IMR-90 (cell line): ENCODE measurements at regions not wholly inside any gene's neighbourhood (a gene's known extent, or its start where the extent isn't known, plus 50 kb on each side); places are given as distances from the start of the nearest gene placed in this dataset.

Experiments used
- ATAC-seq: fragments of 200-7000 bp; cut with Tn5 transposase; 2 replicates; pipeline ENCODE4 v1.9.1; 2020; ENCODE audit warnings: low read depth, mild to moderate bottlenecking, moderate library complexity
- BruUV-seq: library from RNA; stranded (reverse); fragments of 400-500 nt; replicated peaks from 2 replicates; lab custom pipeline; 2021; lab: Mats Ljungman, UMichigan
- CTCF ChIA-PET: fragments of 300-600 bp; formaldehyde crosslinking; extraction: SDS; loops from one replicate; lab custom pipeline; 2021; ENCODE audit warnings: antibody characterized with exemption; lab: Yijun Ruan, JAX
- POLR2A ChIA-PET: fragments of 300-600 bp; sonication (Branson Sonifier 250); formaldehyde crosslinking; loops from one replicate; lab custom pipeline; 2022; ENCODE audit warnings: antibody characterized with exemption; ENCODE audit not compliant: unreplicated experiment; lab: Charles Lee
- DNase-seq: peaks from one replicate; pipeline ENCODE4 v3.0.0; 2013
- H2AFZ ChIP-seq: replicated peaks from 2 replicates; pipeline ENCODE3; 2013; ENCODE audit warnings: low read length, mild to moderate bottlenecking; ENCODE audit not compliant: poor library complexity
- H2AK5ac ChIP-seq: 2 replicates; pipeline ENCODE4 v1.6.1; 2013; ENCODE audit warnings: low read depth, low read length, inconsistent platforms
- H2AK9ac ChIP-seq: replicated peaks from 2 replicates; pipeline ENCODE3; 2013; ENCODE audit warnings: mild to moderate bottlenecking, low read depth, low read length, moderate library complexity; ENCODE audit not compliant: poor library complexity
- H2BK120ac ChIP-seq: 2 replicates; pipeline ENCODE4 v1.6.1; 2013; ENCODE audit warnings: low read depth, low read length, inconsistent platforms
- H2BK15ac ChIP-seq: 3 replicates; pipeline ENCODE4 v1.6.1; 2013; ENCODE audit warnings: low read depth, low read length, inconsistent platforms
- H2BK20ac ChIP-seq: 2 replicates; pipeline ENCODE4 v1.6.1; 2013; ENCODE audit warnings: low read depth, mild to moderate bottlenecking, inconsistent platforms, low read length, moderate library complexity
- H2BK5ac ChIP-seq: 2 replicates; pipeline ENCODE4 v1.6.1; 2013; ENCODE audit warnings: mild to moderate bottlenecking, low read depth, low read length, inconsistent platforms; ENCODE audit not compliant: poor library complexity, severe bottlenecking
- H3K14ac ChIP-seq: replicated peaks from 2 replicates; pipeline ENCODE4 v1.6.1; 2013; ENCODE audit warnings: low read depth, low read length, inconsistent platforms
- H3K18ac ChIP-seq: 2 replicates; pipeline ENCODE4 v1.6.1; 2013; ENCODE audit warnings: low read depth, low read length, control low read depth
- H3K23ac ChIP-seq: 2 replicates; pipeline ENCODE4 v1.6.1; 2013; ENCODE audit warnings: low read depth, low read length, inconsistent platforms
- H3K27ac ChIP-seq: 2 replicates; pipeline ENCODE4 v1.5.1; 2013; ENCODE audit warnings: mild to moderate bottlenecking, control low read depth, low read length; ENCODE audit not compliant: insufficient read depth
- H3K27me3 ChIP-seq: 2 replicates; pipeline ENCODE4 v1.6.1; 2013; ENCODE audit warnings: low read length; ENCODE audit not compliant: control insufficient read depth, insufficient read depth
- H3K36me3 ChIP-seq: 2 replicates; pipeline ENCODE4 v1.6.1; 2013; ENCODE audit warnings: low read length, mixed read lengths; ENCODE audit not compliant: control insufficient read depth, insufficient read depth
- H3K4ac ChIP-seq: 2 replicates; pipeline ENCODE4 v1.6.1; 2013; ENCODE audit warnings: low read depth, low read length, inconsistent platforms
- H3K4me1 ChIP-seq: 2 replicates; pipeline ENCODE4 v1.6.1; 2013; ENCODE audit warnings: low read length, mixed read lengths; ENCODE audit not compliant: control insufficient read depth, insufficient read depth
- H3K4me2 ChIP-seq: 2 replicates; pipeline ENCODE4 v1.6.1; 2013; ENCODE audit warnings: low read depth, mild to moderate bottlenecking, control low read depth, low read length, moderate library complexity
- H3K4me3 ChIP-seq: 2 replicates; pipeline ENCODE4 v1.5.1; 2013; ENCODE audit warnings: low read depth, mild to moderate bottlenecking, control low read depth, low read length, moderate library complexity; ENCODE audit not compliant: insufficient read depth
- H3K56ac ChIP-seq: 2 replicates; pipeline ENCODE4 v1.6.1; 2013; ENCODE audit warnings: low read length, inconsistent platforms; ENCODE audit not compliant: insufficient read depth; ENCODE audit errors: extremely low read depth
- H3K79me1 ChIP-seq, 2 experiments: 2 replicates each; pipeline ENCODE4 v1.6.1; 2013; ENCODE audit warnings: low read length in 2 of 2, inconsistent platforms in 1 of 2, low read depth in 1 of 2
- H3K9ac ChIP-seq: 2 replicates; pipeline ENCODE4 v1.6.1; 2013; ENCODE audit warnings: low read depth, low read length, control low read depth
- H3K9me1 ChIP-seq: 2 replicates; pipeline ENCODE4 v1.6.1; 2013; ENCODE audit warnings: low read length, inconsistent platforms; ENCODE audit not compliant: insufficient read depth
- H3K9me3 ChIP-seq: 2 replicates; pipeline ENCODE4 v1.6.1; 2013; ENCODE audit warnings: low read length; ENCODE audit not compliant: control insufficient read depth, insufficient read depth
- H4K20me1 ChIP-seq: 2 replicates; pipeline ENCODE4 v1.6.1; 2013; ENCODE audit warnings: low read length, inconsistent platforms; ENCODE audit not compliant: insufficient read depth
- H4K5ac ChIP-seq: 2 replicates; pipeline ENCODE4 v1.6.1; 2013; ENCODE audit warnings: mild to moderate bottlenecking, low read depth, low read length, control low read depth
- H4K8ac ChIP-seq, 2 experiments: 2 replicates each; pipeline ENCODE4 v1.6.1; 2013; ENCODE audit warnings: low read depth in 2 of 2, low read length in 2 of 2, control low read depth in 1 of 2, inconsistent platforms in 1 of 2
- H4K91ac ChIP-seq: 2 replicates; pipeline ENCODE4 v1.6.1; 2013; ENCODE audit warnings: low read depth, low read length, inconsistent platforms; ENCODE audit not compliant: insufficient read depth
- BHLHE40 ChIP-seq: fragments of 150-350 bp; IDR thresholded peaks from 2 replicates; pipeline ENCODE4 v1.6.1; 2016; ENCODE audit warnings: mild to moderate bottlenecking, low read depth, low read length
- CHD1 ChIP-seq: IDR thresholded peaks from 2 replicates; pipeline ENCODE4 v1.6.1; 2012; ENCODE audit warnings: low read depth, low read length, improper control_type of control experiment
- MAFK ChIP-seq: IDR thresholded peaks from 2 replicates; pipeline ENCODE4 v1.6.1; 2012; ENCODE audit warnings: low read depth, low read length, improper control_type of control experiment
- SMC3 ChIP-seq: fragments of 150-350 bp; IDR thresholded peaks from 2 replicates; pipeline ENCODE4 v1.6.1; 2016; ENCODE audit warnings: low read depth, mild to moderate bottlenecking, antibody characterized with exemption, low read length, moderate library complexity
- WGBS, 2 experiments: methylation state at CpG; one replicate each; pipeline versions ENCODE4 v1.1.5 to v1.1.7; 2013; ENCODE audit warnings: missing lambda C conversion rate in 2 of 2; ENCODE audit not compliant: insufficient read length in 1 of 2; ENCODE audit errors: extremely low coverage in 2 of 2; 5-methylcytosine and 5-hydroxymethylcytosine counted together
- dilution Hi-C: fragments of 300-500 bp; cut with HindIII; formaldehyde crosslinking; loops from one replicate; pipeline ENCODE4 v1.14.3; 2018; ENCODE audit warnings: low sequenced_read_pairs; ENCODE audit not compliant: unreplicated experiment
- in situ Hi-C: fragments of 300-500 bp; cut with MboI; formaldehyde crosslinking; loops from 3 replicates; pipeline ENCODE4 v1.14.3; 2019; ENCODE audit warnings: low sequenced_read_pairs, inconsistent platforms, mixed read lengths
- intact Hi-C: fragments of 100-400 bp; cut with micrococcal nuclease; formaldehyde crosslinking; loops from 2 replicates; pipeline ENCODE4 v1.10.0; 2022
- TF ChIP-seq, protein P1 (sequence below): fragments of 150-350 bp; IDR thresholded peaks from 2 replicates; pipeline ENCODE4 v1.6.1; 2016; ENCODE audit warnings: low read depth, mild to moderate bottlenecking, low read length, moderate library complexity, borderline replicate concordance

- Histone ChIP-seq H4K20me1 (no peaks in the 10 kb centered on the region), H3K23ac (no peak overlapping the region), H3K18ac (peak overlapping the region; percentile 22; the same call in 1 of the 2 replicates), H3K9me1 (no peaks in the 10 kb centered on the region), H2AK9ac (no peak overlapping the region), H3K79me1 (no peaks in the 10 kb centered on the region), H2AFZ (no peak overlapping the region), H3K14ac (no peak overlapping the region), H2BK120ac (no peak overlapping the region), H3K9me3 (no peaks in the 10 kb centered on the region), H3K4me2 (no peak overlapping the region), H3K4me3 (no peak overlapping the region), H3K27me3 (no peaks in the 10 kb centered on the region), H2BK15ac (no peak overlapping the region), H4K5ac (no peak overlapping the region), H3K4ac (no peak overlapping the region), H2AK5ac (no peak overlapping the region), H4K91ac (no peak overlapping the region), H3K4me1 (peaks cover 12% of the 10 kb centered on the region), H3K27ac (no peak overlapping the region), H4K8ac (no peak overlapping the region), H2BK5ac (no peak overlapping the region), H3K9ac (no peak overlapping the region), H3K56ac (no peak overlapping the region), H2BK20ac (no peak overlapping the region), H3K36me3 (no peaks in the 10 kb centered on the region)
- dilution Hi-C loops: no loop called here
- in situ Hi-C loops: no loop called here
- ATAC-seq: no peak
- WGBS, 2 experiments: no CpG with 5 or more reads among the region's 3 CpGs
- intact Hi-C loops: loop anchor here (5.0 to 10.0 kb wide), 2 partner anchors 183 to 436 kb away; no protein-coding TSS in a partner anchor
- POLR2A ChIA-PET: no interaction called here
- BruUV-seq: no TSS peak
- no peak for DNase-seq
- CTCF ChIA-PET: interaction anchor here (0.6 kb wide), 1 partner anchor 22 kb away, joined by 3 read pairs; no protein-coding TSS in a partner anchor
- TF ChIP-seq MAFK: no peak
- TF ChIP-seq SMC3: no peak
- TF ChIP-seq, protein P1, sequence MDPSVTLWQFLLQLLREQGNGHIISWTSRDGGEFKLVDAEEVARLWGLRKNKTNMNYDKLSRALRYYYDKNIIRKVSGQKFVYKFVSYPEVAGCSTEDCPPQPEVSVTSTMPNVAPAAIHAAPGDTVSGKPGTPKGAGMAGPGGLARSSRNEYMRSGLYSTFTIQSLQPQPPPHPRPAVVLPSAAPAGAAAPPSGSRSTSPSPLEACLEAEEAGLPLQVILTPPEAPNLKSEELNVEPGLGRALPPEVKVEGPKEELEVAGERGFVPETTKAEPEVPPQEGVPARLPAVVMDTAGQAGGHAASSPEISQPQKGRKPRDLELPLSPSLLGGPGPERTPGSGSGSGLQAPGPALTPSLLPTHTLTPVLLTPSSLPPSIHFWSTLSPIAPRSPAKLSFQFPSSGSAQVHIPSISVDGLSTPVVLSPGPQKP: no peak
- no peak for TF ChIP-seq BHLHE40
- no peak for TF ChIP-seq CHD1
These were observed 403.0 kb downstream of the LMO7 start for GRCh38 chr13:76038920-76039716.
